Stomach (tissue), 4 donors: ENCODE measurements at regions not wholly inside any gene's neighbourhood (a gene's known extent, or its start where the extent isn't known, plus 50 kb on each side); places are given as distances from the start of the nearest gene placed in this dataset.

ENCODE experiments used
- POLR2A ChIP-seq, 4 donors: fragments of 450-650 bp; IDR thresholded peaks; one replicate each; pipeline ENCODE4 v1.6.1; 2016; ENCODE audit warnings: antibody characterized with exemption in 4 of 4, control low read depth in 2 of 4, mild to moderate bottlenecking in 1 of 4, moderate library complexity in 1 of 4
- POLR2AphosphoS5 ChIP-seq, 3 donors: sonication (generic); formaldehyde crosslinking; IDR thresholded peaks; one replicate each; pipeline ENCODE4 v1.6.1; 2016; ENCODE audit warnings: antibody characterized with exemption in 3 of 3
- TF ChIP-seq, protein P1 (sequence below), 7 experiments: fragments of 450-650 bp in 4 of 7; fragments of 200-600 bp in 3 of 7; sonication (generic) in 3 of 7; IDR thresholded peaks; one replicate each; pipeline ENCODE4 v1.5.1; 2016 to 2019; ENCODE audit warnings: antibody characterized with exemption in 7 of 7, control low read depth in 2 of 7, mild to moderate bottlenecking in 1 of 7

- TF ChIP-seq, protein P1, sequence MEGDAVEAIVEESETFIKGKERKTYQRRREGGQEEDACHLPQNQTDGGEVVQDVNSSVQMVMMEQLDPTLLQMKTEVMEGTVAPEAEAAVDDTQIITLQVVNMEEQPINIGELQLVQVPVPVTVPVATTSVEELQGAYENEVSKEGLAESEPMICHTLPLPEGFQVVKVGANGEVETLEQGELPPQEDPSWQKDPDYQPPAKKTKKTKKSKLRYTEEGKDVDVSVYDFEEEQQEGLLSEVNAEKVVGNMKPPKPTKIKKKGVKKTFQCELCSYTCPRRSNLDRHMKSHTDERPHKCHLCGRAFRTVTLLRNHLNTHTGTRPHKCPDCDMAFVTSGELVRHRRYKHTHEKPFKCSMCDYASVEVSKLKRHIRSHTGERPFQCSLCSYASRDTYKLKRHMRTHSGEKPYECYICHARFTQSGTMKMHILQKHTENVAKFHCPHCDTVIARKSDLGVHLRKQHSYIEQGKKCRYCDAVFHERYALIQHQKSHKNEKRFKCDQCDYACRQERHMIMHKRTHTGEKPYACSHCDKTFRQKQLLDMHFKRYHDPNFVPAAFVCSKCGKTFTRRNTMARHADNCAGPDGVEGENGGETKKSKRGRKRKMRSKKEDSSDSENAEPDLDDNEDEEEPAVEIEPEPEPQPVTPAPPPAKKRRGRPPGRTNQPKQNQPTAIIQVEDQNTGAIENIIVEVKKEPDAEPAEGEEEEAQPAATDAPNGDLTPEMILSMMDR (IDR thresholded peaks at IDR 0.05), result no peak
- TF ChIP-seq POLR2A (IDR thresholded peaks at IDR 0.05) (no peak), POLR2AphosphoS5 (IDR thresholded peaks at IDR 0.05) (no peak)
Observed at GRCh38 chr2:535222-535621, 142.0 kb downstream of the TMEM18 start.
